SIG-M5 treated with dmso at 0.1 percent for 504 hours (cell line): ENCODE measurements at regions not wholly inside any gene's neighbourhood (a gene's known extent, or its start where the extent isn't known, plus 50 kb on each side); places are given as distances from the start of the nearest gene placed in this dataset.

Experiments
- DNase-seq: peaks from one replicate; lab custom pipeline; 2025; ENCODE audit not compliant: unreplicated experiment; lab: John Stamatoyannopoulos, UW

DNA sequence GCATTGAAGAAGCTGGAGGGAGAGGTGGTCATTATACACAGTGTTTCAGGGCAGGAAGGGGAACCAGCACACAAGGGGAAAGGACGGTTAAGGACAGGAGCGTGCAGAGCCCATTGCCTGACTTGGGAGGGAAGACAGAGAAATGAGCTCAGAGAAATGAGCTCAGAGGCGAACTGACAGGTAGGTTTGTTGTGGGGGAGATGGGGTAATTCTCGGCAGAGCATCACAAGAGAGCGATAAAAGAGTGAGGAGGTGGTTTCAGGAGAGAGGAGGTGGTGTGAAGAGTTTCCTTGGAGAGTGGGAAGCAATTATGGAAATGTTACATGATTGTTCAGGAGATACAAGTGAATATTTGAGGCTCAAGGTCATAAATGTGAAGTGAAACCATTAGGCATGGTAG is 61.0 kb downstream of the MRGPRX1 start:
- DNase-seq, result no peak

DNA sequence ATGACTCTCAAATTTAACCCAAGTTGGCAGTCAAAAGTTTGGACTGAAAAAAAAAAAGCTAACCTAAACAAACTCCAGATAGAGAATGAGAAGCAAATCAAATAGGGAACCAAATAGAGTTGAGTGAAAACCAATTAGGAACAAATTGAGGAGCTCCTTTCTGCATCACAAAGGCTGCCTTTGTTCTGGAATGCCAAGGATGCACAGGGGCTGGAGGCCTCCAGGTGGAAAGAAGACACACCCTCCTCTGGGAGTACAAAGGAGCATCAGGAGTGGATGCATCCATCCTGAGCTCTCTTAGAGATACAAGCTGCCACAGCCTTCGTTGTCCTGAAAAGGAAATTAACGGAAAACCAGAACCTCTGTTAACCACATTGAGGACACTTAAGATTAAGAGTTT is 73.3 kb downstream of the MRGPRX1 start:
- DNase-seq, result no peak

DNA sequence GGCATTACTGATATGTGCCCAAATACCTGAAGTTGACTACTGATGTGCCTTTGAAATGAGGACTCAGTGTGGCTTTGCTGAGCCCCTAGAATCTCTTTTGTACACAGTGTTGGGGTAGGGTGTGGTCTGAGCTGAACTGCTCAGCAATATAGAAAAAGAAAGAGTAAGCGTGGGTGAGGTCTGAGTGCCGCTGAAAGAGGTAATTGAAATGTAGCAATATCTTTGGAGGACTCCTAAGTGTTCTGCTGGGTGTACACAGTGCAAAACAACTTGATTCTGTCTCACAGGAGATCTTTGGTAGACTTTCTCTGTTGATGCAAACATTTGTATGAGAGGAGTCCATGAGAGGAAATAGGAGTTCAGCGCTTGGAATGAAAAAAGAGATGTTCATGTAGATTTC is 73.7 kb upstream of the PTPN5 start:
- no peak for DNase-seq

DNA sequence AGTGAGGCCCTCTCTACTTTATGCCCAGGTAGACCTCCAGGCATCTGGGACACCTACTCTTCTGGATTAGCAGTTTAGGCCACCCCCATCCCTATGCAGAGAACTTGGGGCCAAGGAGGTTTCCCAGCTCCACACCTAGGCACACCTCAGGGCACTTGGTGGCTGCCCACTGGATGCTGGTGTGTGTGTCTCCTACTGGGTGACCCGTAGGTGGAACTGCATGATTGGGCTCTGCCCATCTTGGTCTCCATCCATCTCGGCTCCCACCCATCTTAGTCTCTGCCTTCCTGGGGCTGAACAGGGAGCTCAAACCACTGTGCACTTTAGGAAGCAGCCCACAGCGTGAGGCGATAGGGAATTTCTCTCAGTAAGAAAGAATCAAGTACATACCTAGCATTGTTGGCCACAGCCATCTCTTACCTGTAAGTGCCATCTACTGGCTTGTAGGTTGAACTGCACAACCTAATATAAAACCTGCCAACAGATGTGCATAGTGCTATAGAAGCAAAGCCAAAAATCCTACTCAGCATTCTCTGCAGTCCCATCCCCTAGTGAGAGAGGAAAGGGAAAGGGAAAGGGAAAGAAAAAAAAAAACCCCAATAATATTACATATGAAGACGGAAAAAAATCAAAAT is 61.6 kb upstream of the PTPN5 start:
- no peak for DNase-seq

DNA sequence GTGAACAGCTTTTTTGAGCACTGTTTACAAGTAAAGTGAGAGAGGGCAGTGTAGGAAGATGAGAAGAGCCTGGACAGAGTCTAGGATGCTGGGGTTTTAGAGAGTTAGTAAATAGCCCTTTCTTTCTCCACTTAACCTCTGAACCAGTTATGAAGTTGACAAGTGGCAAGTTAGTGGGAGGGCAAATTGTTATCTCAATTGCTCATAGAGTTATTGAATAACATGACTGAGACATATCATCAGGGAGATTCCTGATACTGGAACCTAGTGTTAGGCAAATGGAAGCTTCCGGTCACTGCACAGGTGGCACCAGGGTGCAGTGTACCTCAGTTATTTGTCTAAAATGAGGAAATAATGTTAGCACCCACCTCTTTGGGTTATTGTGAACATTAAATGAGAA is 57.8 kb upstream of the PTPN5 start:
- DNase-seq, result no peak

DNA sequence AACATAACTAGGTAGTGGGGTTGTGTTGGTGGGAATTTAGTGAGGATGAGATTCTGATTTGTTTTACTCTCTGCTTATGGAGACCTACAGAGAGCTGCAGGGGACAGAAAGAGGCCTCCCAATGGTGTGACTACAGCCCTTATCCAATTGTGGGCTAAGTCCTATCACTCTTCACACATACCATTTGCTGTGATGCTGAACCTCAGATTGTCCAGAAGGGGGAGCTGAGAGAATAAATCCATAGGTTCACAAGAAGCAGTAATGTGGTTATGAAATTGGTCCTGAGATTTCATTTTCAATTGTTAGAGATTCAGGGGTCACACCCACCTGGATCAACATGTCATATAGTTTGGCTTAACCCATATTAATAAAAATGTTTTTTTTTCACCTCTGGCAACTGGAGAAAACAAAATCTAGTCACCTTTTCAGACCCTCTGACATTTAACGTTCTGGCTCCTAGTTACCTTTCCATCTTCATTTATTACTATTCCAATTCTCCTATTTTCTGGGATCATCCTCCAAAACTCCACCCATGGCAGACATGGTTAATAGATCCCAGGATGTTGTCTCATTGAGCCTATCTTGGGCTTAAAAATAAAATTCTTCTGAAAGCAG is 53.3 kb upstream of the PTPN5 start:
- peak; percentile 48 for DNase-seq
